ENCODE measurements at regions not wholly inside any gene's neighbourhood (a gene's known extent, or its start where the extent isn't known, plus 50 kb on each side); places are given as distances from the start of the nearest gene placed in this dataset.

DNA sequence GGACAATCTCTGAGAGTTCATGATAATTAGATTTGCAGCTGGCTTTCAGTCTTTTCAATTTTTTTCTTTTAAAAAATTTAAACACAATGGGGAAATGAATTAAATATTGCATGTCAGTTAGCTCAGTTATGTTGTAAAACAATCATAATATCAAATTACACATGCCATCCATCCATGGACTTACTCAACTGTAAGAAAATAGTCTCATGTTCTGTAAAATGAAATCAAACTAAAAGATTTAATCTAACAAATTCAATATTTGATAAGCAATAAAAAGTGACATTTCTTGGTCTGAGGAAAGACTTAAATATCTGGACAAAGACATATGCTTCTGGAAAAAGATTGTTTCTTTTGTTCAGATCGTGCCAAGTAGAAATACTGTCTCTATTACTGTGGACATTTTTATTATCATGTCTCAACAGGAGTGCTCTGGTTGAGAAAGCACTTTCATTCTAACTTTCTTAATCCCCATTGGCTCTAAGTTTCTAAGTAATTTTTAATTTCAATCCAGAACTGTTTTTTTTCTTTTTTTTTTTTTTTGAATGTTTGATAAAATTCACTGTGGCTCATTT is 179.2 kb upstream of the FAM3C start:
- TF ChIP-seq, protein P1, sequence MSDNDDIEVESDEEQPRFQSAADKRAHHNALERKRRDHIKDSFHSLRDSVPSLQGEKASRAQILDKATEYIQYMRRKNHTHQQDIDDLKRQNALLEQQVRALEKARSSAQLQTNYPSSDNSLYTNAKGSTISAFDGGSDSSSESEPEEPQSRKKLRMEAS (IDR thresholded peaks at IDR 0.05; ENCODE audit: low read depth, low read length): no peak
- TF ChIP-seq, protein P2, sequence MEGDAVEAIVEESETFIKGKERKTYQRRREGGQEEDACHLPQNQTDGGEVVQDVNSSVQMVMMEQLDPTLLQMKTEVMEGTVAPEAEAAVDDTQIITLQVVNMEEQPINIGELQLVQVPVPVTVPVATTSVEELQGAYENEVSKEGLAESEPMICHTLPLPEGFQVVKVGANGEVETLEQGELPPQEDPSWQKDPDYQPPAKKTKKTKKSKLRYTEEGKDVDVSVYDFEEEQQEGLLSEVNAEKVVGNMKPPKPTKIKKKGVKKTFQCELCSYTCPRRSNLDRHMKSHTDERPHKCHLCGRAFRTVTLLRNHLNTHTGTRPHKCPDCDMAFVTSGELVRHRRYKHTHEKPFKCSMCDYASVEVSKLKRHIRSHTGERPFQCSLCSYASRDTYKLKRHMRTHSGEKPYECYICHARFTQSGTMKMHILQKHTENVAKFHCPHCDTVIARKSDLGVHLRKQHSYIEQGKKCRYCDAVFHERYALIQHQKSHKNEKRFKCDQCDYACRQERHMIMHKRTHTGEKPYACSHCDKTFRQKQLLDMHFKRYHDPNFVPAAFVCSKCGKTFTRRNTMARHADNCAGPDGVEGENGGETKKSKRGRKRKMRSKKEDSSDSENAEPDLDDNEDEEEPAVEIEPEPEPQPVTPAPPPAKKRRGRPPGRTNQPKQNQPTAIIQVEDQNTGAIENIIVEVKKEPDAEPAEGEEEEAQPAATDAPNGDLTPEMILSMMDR (IDR thresholded peaks at IDR 0.05; ENCODE audit: low read depth, low read length): no peak
- TF ChIP-seq MYC (IDR thresholded peaks at IDR 0.05; ENCODE audit: low read depth, low read length) (no peak), POLR2A (IDR thresholded peaks at IDR 0.05; ENCODE audit: extremely low read depth, insufficient read length) (no peak)
- no peak for DNase-seq (ENCODE audit: low read depth)
- H3K4me3 ChIP-seq (ENCODE audit: low read depth, low read length): no peak overlapping the region

- DNase-seq (ENCODE audit: low read depth): no peak
- TF ChIP-seq POLR2A (IDR thresholded peaks at IDR 0.05; ENCODE audit: extremely low read depth, insufficient read length) (no peak), MYC (IDR thresholded peaks at IDR 0.05; ENCODE audit: low read depth, low read length) (no peak)
- TF ChIP-seq, protein P2 (IDR thresholded peaks at IDR 0.05; ENCODE audit: low read depth, low read length): no peak
- TF ChIP-seq, protein P1 (IDR thresholded peaks at IDR 0.05; ENCODE audit: low read depth, low read length): no peak
Observed at GRCh38 chr7:121574109-121574508, 178.0 kb upstream of the FAM3C start.

DNA sequence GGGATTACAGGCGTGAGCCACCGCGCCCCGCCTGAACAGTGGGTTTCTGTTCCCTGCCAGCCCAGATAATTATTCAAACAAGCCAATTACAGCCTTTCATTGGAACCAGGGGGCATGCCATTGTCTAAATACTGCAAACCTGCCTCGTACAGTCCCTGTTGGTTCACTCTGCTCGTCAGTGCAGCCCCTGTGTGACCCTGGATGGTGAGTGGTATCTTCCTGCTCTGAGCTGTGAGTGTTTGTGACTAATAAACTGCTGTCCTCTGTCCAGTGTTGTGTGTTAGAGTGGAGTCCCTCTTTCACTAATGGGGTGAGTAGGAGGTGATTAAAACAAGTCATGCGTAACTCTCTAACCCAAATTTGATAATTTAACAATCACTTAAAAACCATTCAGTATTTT is 176.5 kb upstream of the FAM3C start:
- no peak overlapping the region for H3K4me3 ChIP-seq (ENCODE audit: low read depth, low read length)
- DNase-seq (ENCODE audit: low read depth): no peak
- TF ChIP-seq, protein P2 (IDR thresholded peaks at IDR 0.05; ENCODE audit: low read depth, low read length): no peak
- TF ChIP-seq MYC (IDR thresholded peaks at IDR 0.05; ENCODE audit: low read depth, low read length) (no peak), POLR2A (IDR thresholded peaks at IDR 0.05; ENCODE audit: extremely low read depth, insufficient read length) (no peak)
- TF ChIP-seq, protein P1 (IDR thresholded peaks at IDR 0.05; ENCODE audit: low read depth, low read length): no peak

More at GRCh38 chr7:121574109-121574508, 178.0 kb upstream of the FAM3C start:
- H3K4me3 ChIP-seq (ENCODE audit: low read depth, low read length): no peak overlapping the region

DNA sequence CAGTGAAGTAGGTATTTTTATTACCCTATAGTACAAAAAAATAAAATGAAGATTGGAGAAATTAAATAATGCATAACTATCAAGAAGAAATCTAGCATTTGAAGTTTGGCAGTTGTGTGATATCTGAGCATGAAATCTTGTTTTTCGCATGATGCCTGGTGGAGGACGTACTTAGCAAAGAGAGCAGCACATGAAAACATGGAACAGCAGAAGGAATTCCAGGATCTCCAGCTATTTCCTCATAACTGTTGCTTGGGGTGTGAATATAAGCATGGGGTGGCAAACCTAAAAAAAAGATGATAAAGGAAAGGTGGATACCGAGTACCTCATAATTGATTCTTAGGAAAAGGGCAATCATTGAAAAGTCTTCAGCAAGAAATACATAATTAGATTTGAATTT is 174.3 kb upstream of the FAM3C start:
- no peak for DNase-seq (ENCODE audit: low read depth)
- TF ChIP-seq POLR2A (IDR thresholded peaks at IDR 0.05; ENCODE audit: extremely low read depth, insufficient read length) (no peak), MYC (IDR thresholded peaks at IDR 0.05; ENCODE audit: low read depth, low read length) (no peak)
- TF ChIP-seq, protein P1 (IDR thresholded peaks at IDR 0.05; ENCODE audit: low read depth, low read length): no peak
- TF ChIP-seq, protein P2 (IDR thresholded peaks at IDR 0.05; ENCODE audit: low read depth, low read length): no peak
- H3K4me3 ChIP-seq (ENCODE audit: low read depth, low read length): no peak overlapping the region

DNA sequence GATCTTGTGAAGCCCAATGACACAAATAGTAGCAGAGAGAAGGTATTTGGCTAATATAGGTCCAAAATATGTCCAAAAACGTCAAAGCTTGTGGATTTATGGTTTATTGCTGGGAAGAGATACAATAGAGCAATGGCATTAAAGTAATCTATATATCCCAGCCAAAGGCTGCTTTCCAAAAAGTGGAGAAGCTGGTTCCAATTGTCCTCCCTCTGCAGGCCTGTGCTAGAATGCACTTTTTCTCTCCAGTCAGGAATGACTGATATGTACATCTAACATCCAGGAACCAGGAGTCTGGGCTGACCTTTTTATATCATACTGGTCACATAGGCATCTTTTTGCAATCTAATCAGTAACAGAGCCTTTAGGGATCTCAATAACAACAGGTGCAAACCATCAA is 167.1 kb upstream of the FAM3C start:
- no peak overlapping the region for H3K4me3 ChIP-seq (ENCODE audit: low read depth, low read length)
- TF ChIP-seq, protein P2 (IDR thresholded peaks at IDR 0.05; ENCODE audit: low read depth, low read length): no peak
- TF ChIP-seq MYC (IDR thresholded peaks at IDR 0.05; ENCODE audit: low read depth, low read length) (no peak), POLR2A (IDR thresholded peaks at IDR 0.05; ENCODE audit: extremely low read depth, insufficient read length) (no peak)
- TF ChIP-seq, protein P1 (IDR thresholded peaks at IDR 0.05; ENCODE audit: low read depth, low read length): no peak
- no peak for DNase-seq (ENCODE audit: low read depth)
